H9 (cell line): ENCODE measurements at regions not wholly inside any gene's neighbourhood (a gene's known extent, or its start where the extent isn't known, plus 50 kb on each side); places are given as distances from the start of the nearest gene placed in this dataset.

Source experiments
- DNase-seq: peaks from one replicate; pipeline ENCODE4 v3.0.0-alpha.2; 2017
- H2AFZ ChIP-seq: one replicate; pipeline ENCODE4 v1.6.1; 2013; ENCODE audit warnings: mild to moderate bottlenecking, low read length, control low read depth, moderate library complexity
- H2AK5ac ChIP-seq: 2 replicates; pipeline ENCODE4 v1.6.1; 2013; ENCODE audit warnings: low read length, control low read depth, mixed read lengths; ENCODE audit not compliant: insufficient read length
- H2BK120ac ChIP-seq: one replicate; pipeline ENCODE4 v1.6.1; 2013; ENCODE audit warnings: low read depth, mild to moderate bottlenecking, low read length, control low read depth, inconsistent platforms; ENCODE audit not compliant: poor library complexity, severe bottlenecking
- H2BK12ac ChIP-seq: 2 replicates; pipeline ENCODE4 v1.6.1; 2013; ENCODE audit warnings: low read length, control low read depth, mixed read lengths, low read depth; ENCODE audit not compliant: insufficient read length
- H2BK15ac ChIP-seq: 2 replicates; pipeline ENCODE4 v1.6.1; 2013; ENCODE audit warnings: low read depth, low read length, control low read depth
- H2BK20ac ChIP-seq: one replicate; pipeline ENCODE4 v1.6.1; 2013; ENCODE audit warnings: low read depth, mild to moderate bottlenecking, low read length, control low read depth, inconsistent platforms; ENCODE audit not compliant: poor library complexity, severe bottlenecking
- H2BK5ac ChIP-seq: 2 replicates; pipeline ENCODE4 v1.6.1; 2013; ENCODE audit warnings: low read length, control low read depth, mixed read lengths; ENCODE audit not compliant: insufficient read length
- H3K14ac ChIP-seq: 2 replicates; pipeline ENCODE4 v1.6.1; 2013; ENCODE audit warnings: low read length, control low read depth; ENCODE audit not compliant: insufficient read depth
- H3K18ac ChIP-seq: 2 replicates; pipeline ENCODE4 v1.6.1; 2013; ENCODE audit warnings: low read depth, mild to moderate bottlenecking, mixed read lengths, low read length, control low read depth; ENCODE audit not compliant: insufficient read length
- H3K23ac ChIP-seq: 2 replicates; pipeline ENCODE4 v1.6.1; 2013; ENCODE audit warnings: low read length, control low read depth, mixed read lengths, low read depth; ENCODE audit not compliant: insufficient read length
- H3K23me2 ChIP-seq: 2 replicates; pipeline ENCODE4 v1.6.1; 2013; ENCODE audit warnings: low read depth, mild to moderate bottlenecking, mixed read lengths, low read length, control low read depth; ENCODE audit not compliant: insufficient read length, poor library complexity, severe bottlenecking
- H3K27ac ChIP-seq: 2 replicates; pipeline ENCODE4 v1.5.1; 2013; ENCODE audit warnings: low read length, control low read depth, mixed read lengths, low read depth; ENCODE audit not compliant: insufficient read length
- H3K27me3 ChIP-seq: 2 replicates; pipeline ENCODE4 v1.6.1; 2013; ENCODE audit warnings: low read length, control low read depth, inconsistent platforms; ENCODE audit not compliant: insufficient read depth
- H3K4ac ChIP-seq: 2 replicates; pipeline ENCODE4 v1.6.1; 2013; ENCODE audit warnings: low read depth, mild to moderate bottlenecking, control low read depth, inconsistent platforms, low read length, moderate library complexity
- H3K4me1 ChIP-seq: 2 replicates; pipeline ENCODE4 v1.6.1; 2013; ENCODE audit warnings: low read length, control low read depth, inconsistent platforms; ENCODE audit not compliant: insufficient read depth
- H3K4me2 ChIP-seq: 2 replicates; pipeline ENCODE4 v1.6.1; 2013; ENCODE audit warnings: low read length, control low read depth, mixed read lengths; ENCODE audit not compliant: insufficient read length, insufficient read depth
- H3K56ac ChIP-seq: 2 replicates; pipeline ENCODE4 v1.6.1; 2013; ENCODE audit warnings: low read depth, mild to moderate bottlenecking, mixed read lengths, low read length, control low read depth; ENCODE audit not compliant: insufficient read length
- H3K79me1 ChIP-seq: 2 replicates; pipeline ENCODE4 v1.6.1; 2013; ENCODE audit warnings: low read depth, mild to moderate bottlenecking, moderate library complexity, low read length, control low read depth, inconsistent platforms; ENCODE audit not compliant: insufficient read depth, poor library complexity, severe bottlenecking
- H3K79me2 ChIP-seq: 2 replicates; pipeline ENCODE4 v1.6.1; 2013; ENCODE audit warnings: low read length, control low read depth, inconsistent platforms; ENCODE audit not compliant: insufficient read depth
- H3K9ac ChIP-seq: 2 replicates; pipeline ENCODE4 v1.6.1; 2013; ENCODE audit warnings: low read length, control low read depth, mixed read lengths; ENCODE audit not compliant: insufficient read length; ENCODE audit errors: extremely low read depth
- H3K9me3 ChIP-seq: one replicate; pipeline ENCODE4 v1.6.1; 2013; ENCODE audit warnings: low read depth, low read length, inconsistent platforms; ENCODE audit not compliant: control insufficient read depth
- H3T11ph ChIP-seq: one replicate; pipeline ENCODE4 v1.6.1; 2013; ENCODE audit warnings: mild to moderate bottlenecking, low read length, control low read depth, inconsistent platforms
- H4K20me1 ChIP-seq: one replicate; pipeline ENCODE4 v1.6.1; 2013; ENCODE audit not compliant: control insufficient read depth, insufficient read length, insufficient read depth
- H4K5ac ChIP-seq: 2 replicates; pipeline ENCODE4 v1.6.1; 2013; ENCODE audit warnings: low read depth, mild to moderate bottlenecking, mixed read lengths, low read length, control low read depth; ENCODE audit not compliant: insufficient read length
- H4K8ac ChIP-seq: replicated peaks from 2 replicates; pipeline ENCODE4 v1.6.1; 2013; ENCODE audit warnings: low read length, control low read depth, mixed read lengths, low read depth; ENCODE audit not compliant: insufficient read length
- H4K91ac ChIP-seq: 2 replicates; pipeline ENCODE4 v1.6.1; 2013; ENCODE audit warnings: low read depth, mild to moderate bottlenecking, moderate library complexity, mixed read lengths, low read length, control low read depth; ENCODE audit not compliant: insufficient read length
- H3K27ac Mint-ChIP-seq, 3 experiments: 2 replicates in 2 of 3; 3 replicates in 1 of 3; pipeline ENCODE4 v1.8.0; 2020 to 2021; ENCODE audit warnings: mixed read lengths in 3 of 3, mild to moderate bottlenecking in 1 of 3, moderate library complexity in 1 of 3
- H3K27me3 Mint-ChIP-seq: 2 replicates; pipeline ENCODE4 v1.8.0; 2021; ENCODE audit warnings: low read depth, mild to moderate bottlenecking, moderate library complexity, mixed read lengths
- H3K36me3 Mint-ChIP-seq, 3 experiments: 2 replicates in 2 of 3; 3 replicates in 1 of 3; pipeline ENCODE4 v1.8.0; 2020 to 2021; ENCODE audit warnings: low read depth in 3 of 3, mixed read lengths in 3 of 3; ENCODE audit not compliant: insufficient read depth in 1 of 3
- H3K4me1 Mint-ChIP-seq, 2 experiments: 2 replicates each; pipeline ENCODE4 v1.8.0; 2020; ENCODE audit warnings: mixed read lengths in 2 of 2
- H3K4me3 Mint-ChIP-seq, 2 experiments: 2 replicates in 1 of 2; 3 replicates in 1 of 2; pipeline ENCODE4 v1.8.0; 2020 to 2021; ENCODE audit warnings: mild to moderate bottlenecking in 2 of 2, mixed read lengths in 2 of 2, moderate library complexity in 1 of 2
- H3K9me3 Mint-ChIP-seq, 2 experiments: 2 replicates in 1 of 2; 3 replicates in 1 of 2; pipeline ENCODE4 v1.8.0; 2020; ENCODE audit warnings: mild to moderate bottlenecking in 2 of 2, mixed read lengths in 2 of 2, moderate library complexity in 1 of 2
- WGBS: extraction: QIAGEN DNeasy Blood & Tissue Kit; methylation state at CpG from one replicate; pipeline ENCODE4 v1.1.7; 2013; ENCODE audit warnings: missing lambda C conversion rate, low lambda C conversion rate, mixed read lengths; ENCODE audit not compliant: insufficient read length; ENCODE audit errors: extremely low coverage; 5-methylcytosine and 5-hydroxymethylcytosine counted together
- TF ChIP-seq, protein P1 (sequence below): fragments of 200-600 bp; sonication (generic); conservative IDR thresholded peaks from 3 replicates; pipeline ENCODE4 v1.8.0; 2021; ENCODE audit warnings: antibody characterized with exemption, mild to moderate bottlenecking

DNA sequence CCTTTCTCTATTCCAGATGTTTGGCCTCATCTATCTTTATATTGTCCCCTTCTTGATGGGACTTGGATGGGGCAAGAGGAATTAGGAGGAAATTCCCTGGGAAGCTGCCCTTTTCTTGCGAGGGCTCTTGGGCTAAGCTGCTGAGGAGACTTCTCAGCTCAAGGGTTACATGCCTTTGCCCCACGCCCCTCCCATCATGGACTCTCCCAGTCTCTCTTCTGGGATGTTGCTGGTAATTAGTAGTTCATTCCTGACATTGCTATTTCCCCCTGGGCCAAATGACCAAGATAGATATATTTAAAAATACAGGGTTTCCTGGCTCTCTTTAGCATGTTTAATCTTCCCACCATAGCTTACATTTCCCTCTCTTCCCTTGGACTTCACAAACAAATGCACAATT lies 90.6 kb upstream of the RALGPS2 start:
- Histone ChIP-seq H3K4me1 (peaks cover 2% of the 10 kb centered on the region; the same call in 1 of the 2 replicates), H4K91ac (no peak overlapping the region), H2AK5ac (no peak overlapping the region), H4K5ac (no peak overlapping the region), H3K4ac (no peak overlapping the region), H2BK12ac (no peak overlapping the region), H3K27me3 (no peaks in the 10 kb centered on the region), H4K8ac (no peak overlapping the region), H3T11ph (no peak overlapping the region), H3K4me2 (no peak overlapping the region), H2BK120ac (no peak overlapping the region), H3K56ac (no peak overlapping the region), H3K9ac (no peak overlapping the region), H2AFZ (no peak overlapping the region), H3K18ac (no peak overlapping the region), H3K27ac (no peak overlapping the region), H3K79me2 (no peaks in the 10 kb centered on the region), H3K23me2 (no peaks in the 10 kb centered on the region), H2BK5ac (no peak overlapping the region), H3K14ac (no peak overlapping the region), H2BK15ac (no peak overlapping the region), H3K23ac (no peak overlapping the region), H2BK20ac (no peak overlapping the region), H4K20me1 (no peaks in the 10 kb centered on the region), H3K9me3 (no peaks in the 10 kb centered on the region), H3K79me1 (no peaks in the 10 kb centered on the region)
- Mint-ChIP-seq H3K36me3 (no peaks in the 10 kb centered on the region), H3K4me3 (no peak overlapping the region), H3K27me3 (no peaks in the 10 kb centered on the region), H3K9me3 (no peaks in the 10 kb centered on the region), H3K27ac (no peak overlapping the region), H3K4me1 (peaks cover 13% of the 10 kb centered on the region in 2 experiments)
- no peak for DNase-seq
- WGBS, result no CpG with 5 or more reads among the region's 2 CpGs
- TF ChIP-seq, protein P1, sequence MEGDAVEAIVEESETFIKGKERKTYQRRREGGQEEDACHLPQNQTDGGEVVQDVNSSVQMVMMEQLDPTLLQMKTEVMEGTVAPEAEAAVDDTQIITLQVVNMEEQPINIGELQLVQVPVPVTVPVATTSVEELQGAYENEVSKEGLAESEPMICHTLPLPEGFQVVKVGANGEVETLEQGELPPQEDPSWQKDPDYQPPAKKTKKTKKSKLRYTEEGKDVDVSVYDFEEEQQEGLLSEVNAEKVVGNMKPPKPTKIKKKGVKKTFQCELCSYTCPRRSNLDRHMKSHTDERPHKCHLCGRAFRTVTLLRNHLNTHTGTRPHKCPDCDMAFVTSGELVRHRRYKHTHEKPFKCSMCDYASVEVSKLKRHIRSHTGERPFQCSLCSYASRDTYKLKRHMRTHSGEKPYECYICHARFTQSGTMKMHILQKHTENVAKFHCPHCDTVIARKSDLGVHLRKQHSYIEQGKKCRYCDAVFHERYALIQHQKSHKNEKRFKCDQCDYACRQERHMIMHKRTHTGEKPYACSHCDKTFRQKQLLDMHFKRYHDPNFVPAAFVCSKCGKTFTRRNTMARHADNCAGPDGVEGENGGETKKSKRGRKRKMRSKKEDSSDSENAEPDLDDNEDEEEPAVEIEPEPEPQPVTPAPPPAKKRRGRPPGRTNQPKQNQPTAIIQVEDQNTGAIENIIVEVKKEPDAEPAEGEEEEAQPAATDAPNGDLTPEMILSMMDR, result no peak
